HEK293 (cell line): ENCODE measurements at regions not wholly inside any gene's neighbourhood (a gene's known extent, or its start where the extent isn't known, plus 50 kb on each side); places are given as distances from the start of the nearest gene placed in this dataset.

ENCODE experiments used
- CTCF ChIA-PET: fragments of 350-600 bp; formaldehyde crosslinking; extraction: SDS; loops from one replicate; lab custom pipeline; 2021; ENCODE audit warnings: antibody characterized with exemption; lab: Yijun Ruan, JAX
- POLR2A ChIA-PET: fragments of 300-600 bp; formaldehyde crosslinking; extraction: SDS; loops from one replicate; lab custom pipeline; 2020; ENCODE audit warnings: antibody characterized with exemption, inconsistent platforms; lab: Yijun Ruan, JAX
- H3K27ac ChIP-seq: fragments of 200-500 bp; sonication (Bioruptor generic); 2 replicates; pipeline ENCODE4 v1.5.1; 2014; ENCODE audit warnings: low read depth, low read length, control low read depth, inconsistent platforms; ENCODE audit errors: extremely low read depth
- H3K36me3 ChIP-seq, 2 experiments: fragments of 200-500 bp in 1 of 2; sonication (Bioruptor generic) in 1 of 2; 1 replicate in 1 of 2; 2 replicates in 1 of 2; pipeline ENCODE4 v1.5.1; 2014 to 2017; ENCODE audit warnings: inconsistent platforms in 2 of 2, low read length in 2 of 2; ENCODE audit not compliant: control insufficient read depth in 2 of 2, insufficient read depth in 1 of 2
- H3K4me1 ChIP-seq: fragments of 200-500 bp; sonication (Bioruptor generic); 2 replicates; pipeline ENCODE4 v1.5.1; 2014; ENCODE audit warnings: mild to moderate bottlenecking, low read length, inconsistent platforms; ENCODE audit not compliant: control insufficient read depth, insufficient read depth
- H3K4me3 ChIP-seq: 2 replicates; pipeline ENCODE4 v1.5.1; 2011; ENCODE audit warnings: low read depth, mild to moderate bottlenecking, control low read depth, low read length, moderate library complexity
- H3K9me3 ChIP-seq: fragments of 200-500 bp; sonication (Bioruptor generic); 2 replicates; pipeline ENCODE4 v1.5.1; 2014; ENCODE audit warnings: low read depth, low read length, inconsistent platforms; ENCODE audit not compliant: control insufficient read depth, insufficient read depth
- HIC1 ChIP-seq: fragments of 450-650 bp; formaldehyde crosslinking; IDR thresholded peaks from 2 replicates; pipeline ENCODE4 v1.5.1; 2016; ENCODE audit warnings: missing biosample characterization, missing genetic modification characterization
- OVOL3 ChIP-seq: fragments of 450-650 bp; formaldehyde crosslinking; IDR thresholded peaks from 2 replicates; pipeline ENCODE4 v1.5.1; 2016; ENCODE audit warnings: missing biosample characterization, missing genetic modification characterization
- SP7 ChIP-seq: fragments of 450-650 bp; formaldehyde crosslinking; IDR thresholded peaks from 2 replicates; pipeline ENCODE4 v1.5.1; 2016; ENCODE audit warnings: missing biosample characterization, missing genetic modification characterization
- ZBTB11 ChIP-seq: fragments of 450-650 bp; formaldehyde crosslinking; conservative IDR thresholded peaks from 2 replicates; pipeline ENCODE4 v1.5.1; 2016; ENCODE audit warnings: low read depth, missing biosample characterization, missing genetic modification characterization
- ZNF138 ChIP-seq: fragments of 450-650 bp; formaldehyde crosslinking; IDR thresholded peaks from 2 replicates; pipeline ENCODE4 v1.5.1; 2016; ENCODE audit warnings: missing biosample characterization, missing genetic modification characterization, borderline replicate concordance
- ZNF155 ChIP-seq: fragments of 450-650 bp; formaldehyde crosslinking; IDR thresholded peaks from 2 replicates; pipeline ENCODE4 v1.5.1; 2016; ENCODE audit warnings: missing biosample characterization, missing genetic modification characterization
- ZNF169 ChIP-seq: fragments of 450-650 bp; formaldehyde crosslinking; IDR thresholded peaks from 2 replicates; pipeline ENCODE4 v1.5.1; 2016; ENCODE audit warnings: missing biosample characterization, missing genetic modification characterization
- ZNF184 ChIP-seq: fragments of 450-650 bp; IDR thresholded peaks from 2 replicates; pipeline ENCODE4 v1.5.1; 2018; ENCODE audit warnings: missing biosample characterization, mild to moderate bottlenecking, missing genetic modification characterization
- ZNF23 ChIP-seq: fragments of 450-650 bp; formaldehyde crosslinking; IDR thresholded peaks from 2 replicates; pipeline ENCODE4 v1.5.1; 2016; ENCODE audit warnings: missing biosample characterization, missing genetic modification characterization, borderline replicate concordance
- ZNF292 ChIP-seq: fragments of 450-650 bp; formaldehyde crosslinking; IDR thresholded peaks from 2 replicates; pipeline ENCODE4 v1.5.1; 2016; ENCODE audit warnings: low read depth, missing biosample characterization, missing genetic modification characterization, borderline replicate concordance
- ZNF391 ChIP-seq: fragments of 450-650 bp; formaldehyde crosslinking; IDR thresholded peaks from 2 replicates; pipeline ENCODE4 v1.5.1; 2016; ENCODE audit warnings: low read depth, missing biosample characterization, missing genetic modification characterization, borderline replicate concordance
- ZNF398 ChIP-seq: fragments of 450-650 bp; formaldehyde crosslinking; IDR thresholded peaks from 2 replicates; pipeline ENCODE4 v1.5.1; 2017; ENCODE audit warnings: missing biosample characterization, missing genetic modification characterization
- ZNF426 ChIP-seq: fragments of 450-650 bp; formaldehyde crosslinking; IDR thresholded peaks from 2 replicates; pipeline ENCODE4 v1.5.1; 2017; ENCODE audit warnings: missing biosample characterization, missing genetic modification characterization, mild to moderate bottlenecking, inconsistent platforms, moderate library complexity
- ZNF449 ChIP-seq: fragments of 450-650 bp; formaldehyde crosslinking; IDR thresholded peaks from 2 replicates; pipeline ENCODE4 v1.5.1; 2017; ENCODE audit warnings: missing biosample characterization, mild to moderate bottlenecking, missing genetic modification characterization, moderate library complexity
- ZNF549 ChIP-seq: fragments of 450-650 bp; IDR thresholded peaks from 2 replicates; pipeline ENCODE4 v1.5.1; 2018; ENCODE audit warnings: missing biosample characterization, missing genetic modification characterization, mild to moderate bottlenecking, inconsistent platforms, moderate library complexity
- ZNF623 ChIP-seq: fragments of 450-650 bp; formaldehyde crosslinking; IDR thresholded peaks from 2 replicates; pipeline ENCODE4 v1.5.1; 2016; ENCODE audit warnings: missing biosample characterization, missing genetic modification characterization
- ZNF624 ChIP-seq: fragments of 450-650 bp; formaldehyde crosslinking; IDR thresholded peaks from 2 replicates; pipeline ENCODE4 v1.5.1; 2017; ENCODE audit warnings: missing biosample characterization, missing genetic modification characterization
- ZNF626 ChIP-seq: fragments of 450-650 bp; sonication (Bioruptor Pico); formaldehyde crosslinking; IDR thresholded peaks from 2 replicates; pipeline ENCODE4 v1.5.1; 2018; ENCODE audit warnings: missing biosample characterization, missing genetic modification characterization, inconsistent platforms
- ZNF660 ChIP-seq: fragments of 450-650 bp; IDR thresholded peaks from 2 replicates; pipeline ENCODE4 v1.5.1; 2018; ENCODE audit warnings: missing biosample characterization, mild to moderate bottlenecking, missing genetic modification characterization
- ZNF707 ChIP-seq: fragments of 450-650 bp; formaldehyde crosslinking; IDR thresholded peaks from 2 replicates; pipeline ENCODE4 v1.5.1; 2016; ENCODE audit warnings: missing biosample characterization, missing genetic modification characterization
- ZNF768 ChIP-seq: fragments of 450-650 bp; formaldehyde crosslinking; IDR thresholded peaks from 2 replicates; pipeline ENCODE4 v1.5.1; 2018; ENCODE audit warnings: missing biosample characterization, mild to moderate bottlenecking, missing genetic modification characterization
- TF ChIP-seq, protein P1 (sequence below): fragments of 450-650 bp; formaldehyde crosslinking; IDR thresholded peaks from 2 replicates; pipeline ENCODE4; 2016; ENCODE audit warnings: missing biosample characterization, missing genetic modification characterization
- TF ChIP-seq, protein P2 (sequence below): fragments of 450-650 bp; formaldehyde crosslinking; IDR thresholded peaks from 2 replicates; pipeline ENCODE4 v1.5.1; 2016; ENCODE audit warnings: missing biosample characterization, missing genetic modification characterization

GRCh38 chrX:82649645-82650044, 858.4 kb upstream of the POU3F4 start:
- H3K36me3 ChIP-seq, result no peaks in the 10 kb centered on the region
- POLR2A ChIA-PET, result no interaction called here
- TF ChIP-seq ZNF768 (tag by site-specific recombination) (no peak), ZNF623 (tag by site-specific recombination) (no peak), ZNF549 (no peak), SP7 (tag by site-specific recombination) (no peak), ZNF155 (tag by site-specific recombination) (no peak), ZNF23 (no peak)
- no peaks in the 10 kb centered on the region; the same call in 1 of the 2 replicates for H3K9me3 ChIP-seq
- H3K27ac ChIP-seq, result no peak overlapping the region
- no peak overlapping the region for H3K4me3 ChIP-seq
- CTCF ChIA-PET, result no interaction called here
- H3K4me1 ChIP-seq, result no peaks in the 10 kb centered on the region

GRCh38 chrX:82658492-82658891, 849.6 kb upstream of the POU3F4 start:
- Histone ChIP-seq H3K36me3 (no peaks in the 10 kb centered on the region), H3K27ac (no peak overlapping the region), H3K4me1 (no peaks in the 10 kb centered on the region), H3K4me3 (no peak overlapping the region), H3K9me3 (no peaks in the 10 kb centered on the region; the same call in none of the 2 replicates)
- ChIA-PET POLR2A (no interaction called here), CTCF (no interaction called here)
- TF ChIP-seq ZNF155 (tag by site-specific recombination), result no peak
- no peak for TF ChIP-seq ZNF169
- no peak for TF ChIP-seq ZNF660 (tag by site-specific recombination)
- no peak for TF ChIP-seq ZNF184 (tag by site-specific recombination)
- no peak for TF ChIP-seq ZNF449 (tag by site-specific recombination)
- TF ChIP-seq ZBTB11 (tag by site-specific recombination), result no peak
- TF ChIP-seq, protein P1, sequence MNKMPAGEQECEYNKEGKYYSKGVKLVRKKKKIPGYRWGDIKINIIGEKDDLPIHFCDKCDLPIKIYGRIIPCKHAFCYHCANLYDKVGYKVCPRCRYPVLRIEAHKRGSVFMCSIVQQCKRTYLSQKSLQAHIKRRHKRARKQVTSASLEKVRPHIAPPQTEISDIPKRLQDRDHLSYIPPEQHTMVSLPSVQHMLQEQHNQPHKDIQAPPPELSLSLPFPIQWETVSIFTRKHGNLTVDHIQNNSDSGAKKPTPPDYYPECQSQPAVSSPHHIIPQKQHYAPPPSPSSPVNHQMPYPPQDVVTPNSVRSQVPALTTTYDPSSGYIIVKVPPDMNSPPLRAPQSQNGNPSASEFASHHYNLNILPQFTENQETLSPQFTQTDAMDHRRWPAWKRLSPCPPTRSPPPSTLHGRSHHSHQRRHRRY (tag by site-specific recombination), result no peak
- no peak for TF ChIP-seq ZNF391 (tag by site-specific recombination)
- no peak for TF ChIP-seq HIC1 (tag by site-specific recombination)
- TF ChIP-seq ZNF707 (tag by site-specific recombination), result no peak
- no peak for TF ChIP-seq ZNF138 (tag by site-specific recombination)
- TF ChIP-seq ZNF426 (tag by site-specific recombination), result no peak
- TF ChIP-seq ZNF292 (tag by site-specific recombination), result no peak
- no peak for TF ChIP-seq ZNF624 (tag by site-specific recombination)
- no peak for TF ChIP-seq ZNF398 (tag by site-specific recombination)
- TF ChIP-seq ZNF626 (tag by site-specific recombination), result no peak
- no peak for TF ChIP-seq OVOL3 (tag by site-specific recombination)
- TF ChIP-seq, protein P2, sequence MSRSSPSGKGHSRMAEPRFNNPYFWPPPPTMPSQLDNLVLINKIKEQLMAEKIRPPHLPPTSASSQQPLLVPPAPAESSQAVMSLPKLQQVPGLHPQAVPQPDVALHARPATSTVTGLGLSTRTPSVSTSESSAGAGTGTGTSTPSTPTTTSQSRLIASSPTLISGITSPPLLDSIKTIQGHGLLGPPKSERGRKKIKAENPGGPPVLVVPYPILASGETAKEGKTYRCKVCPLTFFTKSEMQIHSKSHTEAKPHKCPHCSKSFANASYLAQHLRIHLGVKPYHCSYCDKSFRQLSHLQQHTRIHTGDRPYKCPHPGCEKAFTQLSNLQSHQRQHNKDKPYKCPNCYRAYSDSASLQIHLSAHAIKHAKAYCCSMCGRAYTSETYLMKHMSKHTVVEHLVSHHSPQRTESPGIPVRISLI, result no peak
